K562 (cell line): ENCODE measurements at regions not wholly inside any gene's neighbourhood (a gene's known extent, or its start where the extent isn't known, plus 50 kb on each side); places are given as distances from the start of the nearest gene placed in this dataset.

ENCODE experiments used
- ATAC-seq: fragments of 200-7000 bp; cut with Tn5 transposase; 3 replicates; pipeline ENCODE4 v1.9.1; 2020; ENCODE audit warnings: moderate library complexity
- BruUV-seq: library from RNA; stranded (reverse); fragments of 400-500 nt; replicated peaks from 2 replicates; lab custom pipeline; 2021; lab: Mats Ljungman, UMichigan
- CTCF ChIA-PET: fragments of 300-600 bp; formaldehyde crosslinking; extraction: SDS; loops from one replicate; lab custom pipeline; 2021; ENCODE audit warnings: low intra/inter-chr PET ratio; lab: Yijun Ruan, JAX
- POLR2A ChIA-PET: fragments of 300-600, 350-650 bp; sonication (Branson Sonifier 250); formaldehyde crosslinking; extraction: SDS; loops from one replicate; lab custom pipeline; 2021; ENCODE audit warnings: antibody characterized with exemption, inconsistent platforms; lab: Yijun Ruan, JAX
- DNase-seq, 4 experiments: peaks; one replicate each; pipeline versions ENCODE4 v3.0.0 to v3.0.0-alpha.2; 2011 to 2018; ENCODE audit warnings: low spot score in 3 of 4, mixed read lengths in 3 of 4; ENCODE audit errors: extremely low read depth in 1 of 4
- FAIRE-seq: peaks from 2 replicates; lab custom pipeline; 2011; peaks lifted over from hg19 to GRCh38; lab: Jason Lieb, UNC
- H2AFZ ChIP-seq: 2 replicates; pipeline ENCODE4 v1.6.0; 2011; ENCODE audit warnings: low read depth, low read length, control low read depth, inconsistent platforms
- H3K27ac ChIP-seq: fragments of 200-600 bp; 3 replicates; pipeline ENCODE4 v1.8.0; 2011; ENCODE audit warnings: low read depth, mild to moderate bottlenecking, control low read depth, inconsistent platforms, low read length, moderate library complexity, mixed read lengths; ENCODE audit errors: extremely low read depth
- H3K27me3 ChIP-seq, 2 experiments: fragments of 300-600 bp in 1 of 2; 2 replicates in 1 of 2; 3 replicates in 1 of 2; pipeline versions ENCODE4 v1.6.0 to v1.8.0; 2011; ENCODE audit warnings: inconsistent platforms in 2 of 2, low read length in 2 of 2, mild to moderate bottlenecking in 1 of 2, mixed read lengths in 1 of 2, moderate library complexity in 1 of 2; ENCODE audit not compliant: control insufficient read depth in 2 of 2, insufficient read depth in 2 of 2
- H3K36me3 ChIP-seq: fragments of 300-600 bp; 3 replicates; pipeline ENCODE4 v1.8.0; 2011; ENCODE audit warnings: mild to moderate bottlenecking, low read length, inconsistent platforms; ENCODE audit not compliant: control insufficient read depth, insufficient read depth
- H3K4me1 ChIP-seq, 2 experiments: fragments of 200-600 bp in 1 of 2; replicated peaks in 1 of 2; 2 replicates in 1 of 2; 3 replicates in 1 of 2; pipeline versions ENCODE4 v1.5.1 to v1.8.0; 2011; ENCODE audit warnings: inconsistent platforms in 2 of 2, low read length in 2 of 2, mild to moderate bottlenecking in 1 of 2, mixed read lengths in 1 of 2, moderate library complexity in 1 of 2; ENCODE audit not compliant: control insufficient read depth in 2 of 2, insufficient read depth in 2 of 2
- H3K4me2 ChIP-seq: 2 replicates; pipeline ENCODE4 v1.6.1; 2011; ENCODE audit warnings: low read length, control low read depth, inconsistent platforms, mixed read lengths; ENCODE audit not compliant: insufficient read depth
- H3K4me3 ChIP-seq: fragments of 200-600 bp; sonication (generic), shearing (Covaris generic); 2 replicates; pipeline ENCODE4 v1.5.1; 2016; ENCODE audit warnings: control low read depth, inconsistent platforms
- H3K79me2 ChIP-seq: fragments of 200-600 bp; 3 replicates; pipeline ENCODE4 v1.8.0; 2011; ENCODE audit warnings: low read length, inconsistent platforms; ENCODE audit not compliant: control insufficient read depth, insufficient read depth
- H3K9ac ChIP-seq, 2 experiments: 2 replicates each; pipeline versions ENCODE4 v1.6.0 to v1.6.1; 2011; ENCODE audit warnings: low read depth in 2 of 2, low read length in 2 of 2, control low read depth in 1 of 2, inconsistent platforms in 1 of 2, mild to moderate bottlenecking in 1 of 2, mixed read lengths in 1 of 2; ENCODE audit not compliant: insufficient read depth in 1 of 2
- H3K9me1 ChIP-seq: one replicate; pipeline ENCODE4 v1.6.0; 2011; ENCODE audit warnings: inconsistent platforms, mild to moderate bottlenecking, low read length, moderate library complexity; ENCODE audit not compliant: control insufficient read depth, insufficient read depth
- H3K9me3 ChIP-seq: replicated peaks from 2 replicates; pipeline ENCODE4 v1.5.1; 2011; ENCODE audit warnings: low read depth, low read length, inconsistent platforms; ENCODE audit not compliant: control insufficient read depth, insufficient read depth
- H4K20me1 ChIP-seq: replicated peaks from 2 replicates; pipeline ENCODE4 v1.6.1; 2011; ENCODE audit warnings: low read length, inconsistent platforms, mixed read lengths; ENCODE audit not compliant: control insufficient read depth, insufficient read depth
- BRF2 ChIP-seq: IDR thresholded peaks from 3 replicates; pipeline ENCODE4 v1.6.1; 2011; ENCODE audit warnings: borderline replicate concordance, mild to moderate bottlenecking; ENCODE audit not compliant: insufficient read length, insufficient read depth
- POLR3A ChIP-seq: IDR thresholded peaks from 2 replicates; pipeline ENCODE4 v1.6.1; 2011; ENCODE audit warnings: borderline replicate concordance, mild to moderate bottlenecking, moderate library complexity; ENCODE audit not compliant: insufficient read length, insufficient read depth; ENCODE audit errors: extremely low read depth
- SIRT6 ChIP-seq: IDR thresholded peaks from one replicate; pipeline ENCODE4 v1.6.1; 2012; ENCODE audit warnings: low read depth, mild to moderate bottlenecking, control low read depth, inconsistent platforms, low read length, moderate library complexity
- SNRNP70 ChIP-seq: fragments of 200-400 bp; formaldehyde crosslinking; optimal IDR thresholded peaks from 2 replicates; pipeline ENCODE3; 2017; ENCODE audit warnings: low read depth, low read length
- ZNF133 ChIP-seq: fragments of 250-450 bp; sonication (Bioruptor Pico); IDR thresholded peaks from 2 replicates; pipeline ENCODE4 v1.4.0; 2020; ENCODE audit warnings: mild to moderate bottlenecking
- ZNF407 ChIP-seq: fragments of 450-650 bp; IDR thresholded peaks from 2 replicates; pipeline ENCODE4 v1.6.1; 2016; ENCODE audit warnings: low read depth
- in situ Hi-C: fragments of 300-500 bp; cut with MboI; formaldehyde crosslinking; loops from 4 replicates; pipeline ENCODE4 v1.15.0; 2018; ENCODE audit warnings: inconsistent platforms, mixed read lengths
- intact Hi-C: fragments of 100-400 bp; cut with micrococcal nuclease; formaldehyde crosslinking; loops from 2 replicates; pipeline ENCODE4 v1.14.2; 2022

- intact Hi-C loops: no loop called here
- no peaks in the 10 kb centered on the region for H3K4me1 ChIP-seq
- H3K9ac ChIP-seq: no peak overlapping the region
- ATAC-seq (no peak), DNase-seq (no peak)
- no peaks in the 10 kb centered on the region for H3K79me2 ChIP-seq
- TF ChIP-seq ZNF407 (no peak), ZNF133 (no peak), POLR3A (no peak), SNRNP70 (no peak), BRF2 (no peak), SIRT6 (no peak)
- TF ChIP-seq, all 486 proteins: peak for 0
- H3K9me3 ChIP-seq: no peaks in the 10 kb centered on the region
- POLR2A ChIA-PET: no interaction called here
- H3K9me1 ChIP-seq: no peaks in the 10 kb centered on the region
- CTCF ChIA-PET: no interaction called here
- no peak overlapping the region for H3K4me2 ChIP-seq
- H3K27ac ChIP-seq: no peak overlapping the region
- H3K27me3 ChIP-seq: no peaks in the 10 kb centered on the region
- no peak overlapping the region for H3K4me3 ChIP-seq
- no peak overlapping the region for H2AFZ ChIP-seq
- H4K20me1 ChIP-seq: no peaks in the 10 kb centered on the region
- in situ Hi-C loops: no loop called here
- no peak for FAIRE-seq
- no TSS peak for BruUV-seq
- H3K36me3 ChIP-seq: no peaks in the 10 kb centered on the region
These were observed 179.7 kb downstream of the TNFSF18 start for GRCh38 chr1:172870901-172871606.
